NT2/D1 (cell line): ENCODE measurements at regions not wholly inside any gene's neighbourhood (a gene's known extent, or its start where the extent isn't known, plus 50 kb on each side); places are given as distances from the start of the nearest gene placed in this dataset.

Experiments used
- YY1 ChIP-seq: IDR thresholded peaks from 2 replicates; pipeline ENCODE4 v1.6.1; 2011; ENCODE audit not compliant: insufficient read length, insufficient read depth
- ZNF274 ChIP-seq: IDR thresholded peaks from 2 replicates; pipeline ENCODE4 v1.6.1; 2011; ENCODE audit warnings: mild to moderate bottlenecking, low read depth, low read length

DNA sequence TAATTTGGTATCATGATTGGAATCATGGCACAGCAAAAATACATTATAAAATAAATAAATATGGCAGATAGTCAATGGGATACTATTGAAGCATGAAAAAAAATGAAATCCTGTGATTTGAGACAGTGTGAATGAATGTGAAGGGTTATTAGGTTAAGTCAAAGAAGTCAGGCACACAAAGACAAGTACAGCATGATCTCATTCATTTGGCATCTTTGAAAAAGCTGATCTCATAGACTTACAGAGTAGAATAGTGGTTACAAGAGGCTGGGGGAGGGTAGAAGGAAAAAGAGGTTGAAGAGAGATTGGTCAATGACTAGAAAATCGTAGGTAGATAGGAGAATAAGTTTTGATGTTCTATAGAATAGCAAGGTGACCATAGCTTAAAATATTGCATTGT, 295.1 kb upstream of the SLITRK5 start:
- no peak for TF ChIP-seq YY1
- no peak for TF ChIP-seq ZNF274
